ENCODE measurements at regions not wholly inside any gene's neighbourhood (a gene's known extent, or its start where the extent isn't known, plus 50 kb on each side); places are given as distances from the start of the nearest gene placed in this dataset.

DNA sequence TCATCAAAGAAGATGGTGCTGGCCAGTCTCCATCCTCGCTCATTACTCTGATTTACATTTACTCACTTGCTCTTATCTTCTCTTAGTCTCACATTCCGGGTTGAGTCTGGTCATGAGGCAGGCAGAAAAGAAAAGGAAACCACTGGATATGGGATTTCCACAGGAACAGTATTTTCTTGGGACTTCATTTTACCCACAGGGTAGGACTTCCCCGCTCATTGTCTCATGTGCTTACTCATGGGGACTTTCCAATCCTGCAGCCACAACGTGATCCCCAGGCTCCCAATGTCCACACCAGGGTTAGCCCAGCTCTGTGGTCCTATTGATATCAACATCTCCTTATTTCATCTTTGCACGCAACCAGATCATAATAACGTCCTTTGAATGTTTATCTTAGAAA, 373.8 kb downstream of the TMEM182 start:
- Histone ChIP-seq H3K36me3 (no peaks in the 10 kb centered on the region), H3K27ac (no peak overlapping the region), H3K4me3 (ENCODE audit: low read depth, low read length) (no peak overlapping the region), H3K27me3 (ENCODE audit: insufficient read depth, low read depth, severe bottlenecking) (peaks cover 32% of the 10 kb centered on the region), H3K9me3 (ENCODE audit: severe bottlenecking) (no peaks in the 10 kb centered on the region)
- no peak for DNase-seq
- TF ChIP-seq, protein P1, sequence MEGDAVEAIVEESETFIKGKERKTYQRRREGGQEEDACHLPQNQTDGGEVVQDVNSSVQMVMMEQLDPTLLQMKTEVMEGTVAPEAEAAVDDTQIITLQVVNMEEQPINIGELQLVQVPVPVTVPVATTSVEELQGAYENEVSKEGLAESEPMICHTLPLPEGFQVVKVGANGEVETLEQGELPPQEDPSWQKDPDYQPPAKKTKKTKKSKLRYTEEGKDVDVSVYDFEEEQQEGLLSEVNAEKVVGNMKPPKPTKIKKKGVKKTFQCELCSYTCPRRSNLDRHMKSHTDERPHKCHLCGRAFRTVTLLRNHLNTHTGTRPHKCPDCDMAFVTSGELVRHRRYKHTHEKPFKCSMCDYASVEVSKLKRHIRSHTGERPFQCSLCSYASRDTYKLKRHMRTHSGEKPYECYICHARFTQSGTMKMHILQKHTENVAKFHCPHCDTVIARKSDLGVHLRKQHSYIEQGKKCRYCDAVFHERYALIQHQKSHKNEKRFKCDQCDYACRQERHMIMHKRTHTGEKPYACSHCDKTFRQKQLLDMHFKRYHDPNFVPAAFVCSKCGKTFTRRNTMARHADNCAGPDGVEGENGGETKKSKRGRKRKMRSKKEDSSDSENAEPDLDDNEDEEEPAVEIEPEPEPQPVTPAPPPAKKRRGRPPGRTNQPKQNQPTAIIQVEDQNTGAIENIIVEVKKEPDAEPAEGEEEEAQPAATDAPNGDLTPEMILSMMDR (IDR thresholded peaks at IDR 0.05; ENCODE audit: low read depth, low read length): no peak

DNA sequence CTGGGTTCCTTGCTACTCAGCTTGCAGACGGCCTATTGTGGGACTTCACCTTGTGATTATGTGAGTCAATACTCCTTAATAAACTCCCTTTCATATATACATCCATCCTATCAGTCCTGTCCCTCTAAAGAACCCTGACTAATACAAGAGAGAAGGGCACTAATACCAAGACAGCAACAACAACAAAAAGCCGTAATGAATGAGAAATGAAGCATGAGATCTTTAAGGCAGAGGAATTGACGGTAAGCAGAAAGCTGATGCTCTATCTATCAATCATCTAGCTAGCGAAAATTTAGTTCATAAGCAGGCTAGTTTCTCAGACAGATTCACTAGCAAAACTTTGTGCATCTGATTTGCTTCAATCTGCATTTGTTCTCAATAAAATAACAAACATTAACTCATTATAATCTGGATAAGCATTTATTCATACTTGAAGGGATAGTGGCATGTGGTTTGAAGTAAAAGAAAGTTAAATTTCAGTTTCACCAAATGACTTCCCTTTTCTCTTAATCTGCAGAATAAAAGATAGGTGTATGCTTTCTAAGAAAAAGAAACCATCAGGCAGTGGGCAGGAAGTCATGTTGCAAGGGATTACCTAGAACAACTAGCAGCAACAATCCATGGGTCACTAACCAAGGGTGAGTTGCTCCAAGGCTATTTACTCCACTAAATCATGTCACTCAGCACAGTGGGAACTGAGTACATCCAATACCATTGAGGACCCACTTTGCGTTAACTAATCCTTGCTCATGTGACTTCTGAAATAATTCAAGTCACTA, 376.5 kb downstream of the TMEM182 start:
- no peak overlapping the region for H3K4me3 ChIP-seq (ENCODE audit: low read depth, low read length)
- H3K9me3 ChIP-seq (ENCODE audit: severe bottlenecking): no peaks in the 10 kb centered on the region
- peaks cover 34% of the 10 kb centered on the region for H3K27me3 ChIP-seq (ENCODE audit: insufficient read depth, low read depth, severe bottlenecking)
- H3K27ac ChIP-seq: no peak overlapping the region
- no peaks in the 10 kb centered on the region for H3K36me3 ChIP-seq
- TF ChIP-seq, protein P1 (IDR thresholded peaks at IDR 0.05; ENCODE audit: low read depth, low read length): no peak
- DNase-seq: no peak

DNA sequence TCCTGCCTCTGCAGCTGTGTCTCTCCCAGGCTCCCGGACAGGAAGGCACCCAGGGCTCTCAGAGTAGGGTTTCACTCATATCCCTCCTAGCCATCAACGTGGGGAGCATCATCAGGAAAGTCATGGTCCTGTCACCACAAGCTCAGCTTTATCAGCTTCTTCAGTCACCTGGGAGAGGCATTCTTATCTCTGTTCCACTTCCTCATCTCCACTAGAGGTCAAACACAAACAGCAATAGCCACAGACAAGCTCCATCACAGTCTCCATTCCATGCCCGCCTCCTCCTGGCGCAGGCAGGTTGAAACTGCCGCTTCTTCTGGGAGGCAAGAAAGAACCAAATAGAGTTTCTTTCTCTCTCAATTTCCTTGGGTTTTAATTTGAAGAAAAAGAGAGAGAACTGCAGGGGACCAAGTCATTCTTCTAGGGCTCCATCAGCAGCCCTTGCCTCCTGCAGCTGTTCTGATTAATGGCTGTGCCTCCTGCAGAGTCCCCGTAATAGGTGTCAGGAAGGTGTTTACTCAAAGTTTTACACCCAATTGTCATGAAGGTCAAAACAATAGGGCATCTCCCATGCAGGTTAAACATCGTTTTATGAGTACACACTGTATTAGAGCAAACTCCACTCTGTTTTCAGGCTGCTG, 377.9 kb downstream of the TMEM182 start:
- DNase-seq: no peak
- TF ChIP-seq, protein P1 (IDR thresholded peaks at IDR 0.05; ENCODE audit: low read depth, low read length): no peak
- Histone ChIP-seq H3K36me3 (no peaks in the 10 kb centered on the region), H3K4me3 (ENCODE audit: low read depth, low read length) (no peak overlapping the region), H3K27me3 (ENCODE audit: insufficient read depth, low read depth, severe bottlenecking) (peaks cover 42% of the 10 kb centered on the region), H3K9me3 (ENCODE audit: severe bottlenecking) (no peaks in the 10 kb centered on the region), H3K27ac (no peak overlapping the region)

DNA sequence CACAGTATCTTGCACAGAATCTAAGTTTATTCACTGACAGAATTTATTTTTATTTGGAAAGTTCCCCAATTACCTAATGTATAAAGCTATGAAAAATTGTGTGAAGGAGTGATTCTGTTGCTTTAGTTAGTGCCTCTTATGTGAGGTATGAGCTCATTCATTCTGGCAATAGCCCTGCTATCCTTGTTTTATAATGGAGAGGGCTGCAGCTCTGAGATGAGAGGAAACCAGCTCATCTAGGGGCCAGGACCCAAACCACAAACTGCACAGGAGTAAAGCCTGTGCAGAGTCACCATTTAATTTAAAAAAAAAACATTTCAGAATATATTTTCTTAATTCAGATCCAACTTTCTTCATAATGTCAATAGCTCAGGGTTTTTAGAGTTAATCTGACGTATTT, 383.0 kb downstream of the TMEM182 start:
- peaks cover 47% of the 10 kb centered on the region for H3K27me3 ChIP-seq (ENCODE audit: insufficient read depth, low read depth, severe bottlenecking)
- H3K4me3 ChIP-seq (ENCODE audit: low read depth, low read length): no peak overlapping the region
- no peak for DNase-seq
- H3K36me3 ChIP-seq: no peaks in the 10 kb centered on the region
- TF ChIP-seq, protein P1 (IDR thresholded peaks at IDR 0.05; ENCODE audit: low read depth, low read length): no peak
- H3K27ac ChIP-seq: no peak overlapping the region
- no peaks in the 10 kb centered on the region for H3K9me3 ChIP-seq (ENCODE audit: severe bottlenecking)

DNA sequence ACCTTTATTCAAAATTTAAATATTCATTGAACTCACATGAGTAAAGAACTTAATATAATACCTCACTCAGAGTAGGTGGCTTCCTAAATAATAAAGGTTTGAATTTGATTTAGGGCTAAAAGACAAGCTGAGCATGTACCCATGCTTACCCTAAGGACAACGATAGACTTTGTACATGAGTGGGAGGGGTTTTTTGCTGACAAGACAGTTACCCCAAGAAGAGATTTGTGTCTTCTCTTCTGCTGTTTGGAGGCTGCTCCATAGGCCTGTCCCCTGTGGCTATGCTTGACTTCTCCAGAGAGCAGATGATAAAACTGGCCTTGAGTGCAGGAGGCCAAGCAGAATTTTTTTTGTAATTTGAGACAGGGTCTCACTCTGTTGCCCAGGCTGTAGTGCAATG, 383.9 kb downstream of the TMEM182 start:
- Histone ChIP-seq H3K9me3 (ENCODE audit: severe bottlenecking) (no peaks in the 10 kb centered on the region), H3K27me3 (ENCODE audit: insufficient read depth, low read depth, severe bottlenecking) (peaks cover 47% of the 10 kb centered on the region), H3K36me3 (no peaks in the 10 kb centered on the region), H3K4me3 (ENCODE audit: low read depth, low read length) (no peak overlapping the region), H3K27ac (no peak overlapping the region)
- TF ChIP-seq, protein P1 (IDR thresholded peaks at IDR 0.05; ENCODE audit: low read depth, low read length): no peak
- DNase-seq: no peak

Data from WERI-Rb-1 (cell line).